ENCODE measurements at regions not wholly inside any gene's neighbourhood (a gene's known extent, or its start where the extent isn't known, plus 50 kb on each side); places are given as distances from the start of the nearest gene placed in this dataset.
"Not testable (repeated sequence)": the region's sequence is repeated elsewhere in the genome, so short reads cannot be mapped to it uniquely, and the experiment has no call there.

GRCh38 chr3:106345353-106346027, 476.7 kb upstream of the CBLB start:
- no peak overlapping the region for H3K4me3 ChIP-seq (ENCODE audit: low read depth, low read length)
- in situ Hi-C loops (cut with HindIII; ENCODE audit: low sequenced_read_pairs): no loop called here
- TF ChIP-seq, protein P1, sequence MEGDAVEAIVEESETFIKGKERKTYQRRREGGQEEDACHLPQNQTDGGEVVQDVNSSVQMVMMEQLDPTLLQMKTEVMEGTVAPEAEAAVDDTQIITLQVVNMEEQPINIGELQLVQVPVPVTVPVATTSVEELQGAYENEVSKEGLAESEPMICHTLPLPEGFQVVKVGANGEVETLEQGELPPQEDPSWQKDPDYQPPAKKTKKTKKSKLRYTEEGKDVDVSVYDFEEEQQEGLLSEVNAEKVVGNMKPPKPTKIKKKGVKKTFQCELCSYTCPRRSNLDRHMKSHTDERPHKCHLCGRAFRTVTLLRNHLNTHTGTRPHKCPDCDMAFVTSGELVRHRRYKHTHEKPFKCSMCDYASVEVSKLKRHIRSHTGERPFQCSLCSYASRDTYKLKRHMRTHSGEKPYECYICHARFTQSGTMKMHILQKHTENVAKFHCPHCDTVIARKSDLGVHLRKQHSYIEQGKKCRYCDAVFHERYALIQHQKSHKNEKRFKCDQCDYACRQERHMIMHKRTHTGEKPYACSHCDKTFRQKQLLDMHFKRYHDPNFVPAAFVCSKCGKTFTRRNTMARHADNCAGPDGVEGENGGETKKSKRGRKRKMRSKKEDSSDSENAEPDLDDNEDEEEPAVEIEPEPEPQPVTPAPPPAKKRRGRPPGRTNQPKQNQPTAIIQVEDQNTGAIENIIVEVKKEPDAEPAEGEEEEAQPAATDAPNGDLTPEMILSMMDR (IDR thresholded peaks at IDR 0.05; ENCODE audit: low read depth, low read length): peak; percentile 7
- DNase-seq (ENCODE audit: low read depth, low spot score): peak; percentile 97

GRCh38 chr3:106347350-106347749, 478.5 kb upstream of the CBLB start:
- no peak for DNase-seq (ENCODE audit: low read depth, low spot score)
- in situ Hi-C loops (cut with HindIII; ENCODE audit: low sequenced_read_pairs): no loop called here
- no peak overlapping the region for H3K4me3 ChIP-seq (ENCODE audit: low read depth, low read length)
- TF ChIP-seq, protein P1 (IDR thresholded peaks at IDR 0.05; ENCODE audit: low read depth, low read length): no peak

DNA sequence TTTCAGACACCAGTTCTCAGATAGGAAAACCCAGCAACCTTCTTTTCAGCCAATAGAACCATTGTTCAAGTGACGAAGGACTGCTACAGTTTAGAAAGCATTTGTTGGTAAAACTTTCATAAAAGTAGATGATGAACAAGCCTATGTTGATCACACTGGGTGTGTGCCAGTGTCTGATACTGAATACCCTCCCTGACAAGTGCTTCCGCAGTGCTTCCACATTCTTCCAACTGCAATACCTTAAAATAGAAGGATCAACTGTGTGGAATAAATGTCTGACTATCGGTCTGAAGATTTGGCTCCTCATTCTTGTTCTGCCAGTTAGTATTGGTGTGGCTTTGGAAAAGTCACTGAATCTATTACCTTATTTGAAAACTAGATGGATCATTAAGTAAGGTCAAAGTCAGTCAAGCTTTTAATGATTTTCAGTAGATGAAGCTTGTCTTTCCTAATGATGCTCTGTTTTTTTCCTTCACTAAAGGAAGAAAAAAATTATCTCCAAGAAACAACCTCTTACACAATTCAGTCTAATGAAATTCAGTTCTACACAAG, 479.4 kb upstream of the CBLB start:
- in situ Hi-C loops (cut with HindIII; ENCODE audit: low sequenced_read_pairs): no loop called here
- TF ChIP-seq, protein P1 (IDR thresholded peaks at IDR 0.05; ENCODE audit: low read depth, low read length): no peak
- H3K4me3 ChIP-seq (ENCODE audit: low read depth, low read length): no peak overlapping the region
- no peak for DNase-seq (ENCODE audit: low read depth, low spot score)

DNA sequence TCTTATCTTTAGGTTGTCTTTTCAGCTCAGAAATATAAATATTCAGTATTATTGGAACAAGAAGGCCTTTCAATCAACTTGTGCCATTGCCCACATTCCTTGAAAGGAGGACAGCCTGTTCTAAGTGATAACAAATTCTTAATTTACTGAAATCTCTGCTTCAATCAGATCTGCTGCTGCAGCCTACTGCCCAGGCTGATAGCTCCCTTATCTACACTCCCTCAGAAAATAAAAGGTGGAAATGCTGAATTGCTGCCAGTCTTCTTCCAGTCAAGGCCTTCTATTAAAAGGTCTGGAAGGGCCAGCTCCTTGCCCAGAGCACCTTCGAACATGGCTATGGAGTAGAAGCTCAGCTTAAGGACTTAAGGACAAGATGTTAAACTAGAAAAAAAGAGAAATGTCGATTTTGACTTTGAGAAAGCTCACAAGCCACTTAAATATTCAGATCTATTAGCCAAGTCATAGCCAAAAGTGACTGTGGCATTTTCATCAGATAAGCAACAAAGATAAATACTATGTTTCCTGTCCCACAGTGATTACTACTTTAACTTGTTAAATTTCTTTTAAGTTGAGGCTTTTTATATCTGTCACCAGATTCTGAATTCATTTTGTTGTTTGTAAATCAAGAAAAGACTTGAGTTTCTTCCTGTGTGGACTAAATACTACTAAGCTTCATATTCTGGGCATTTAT, 480.5 kb upstream of the CBLB start:
- in situ Hi-C loops (cut with HindIII; ENCODE audit: low sequenced_read_pairs): no loop called here
- DNase-seq (ENCODE audit: low read depth, low spot score): no peak
- TF ChIP-seq, protein P1 (IDR thresholded peaks at IDR 0.05; ENCODE audit: low read depth, low read length): no peak

DNA sequence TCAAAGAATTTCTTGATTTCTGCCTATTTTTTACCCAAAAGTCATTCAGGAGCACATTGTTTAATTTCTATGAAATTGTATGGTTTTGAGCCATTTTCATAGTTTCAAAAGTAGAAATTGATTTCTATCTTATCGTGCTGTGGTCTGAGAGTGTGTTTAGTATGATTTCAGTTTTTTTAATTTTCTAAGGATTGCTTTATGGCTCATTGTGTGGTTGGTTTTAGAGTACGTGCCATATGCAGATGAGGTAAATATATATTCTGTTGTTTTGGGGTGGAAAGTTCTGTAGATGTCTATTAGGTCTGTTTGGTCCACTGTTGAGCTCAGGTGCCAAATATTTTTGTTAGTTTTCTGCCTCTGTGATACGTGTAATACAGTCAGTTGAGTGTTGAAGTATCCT, 487.1 kb upstream of the CBLB start:
- in situ Hi-C loops (cut with HindIII; ENCODE audit: low sequenced_read_pairs): no loop called here
- TF ChIP-seq, protein P1 (IDR thresholded peaks at IDR 0.05; ENCODE audit: low read depth, low read length): no peak

More for the DNA sequence above, 480.5 kb upstream of the CBLB start:
- H3K4me3 ChIP-seq (ENCODE audit: low read depth, low read length): no peak overlapping the region

DNA sequence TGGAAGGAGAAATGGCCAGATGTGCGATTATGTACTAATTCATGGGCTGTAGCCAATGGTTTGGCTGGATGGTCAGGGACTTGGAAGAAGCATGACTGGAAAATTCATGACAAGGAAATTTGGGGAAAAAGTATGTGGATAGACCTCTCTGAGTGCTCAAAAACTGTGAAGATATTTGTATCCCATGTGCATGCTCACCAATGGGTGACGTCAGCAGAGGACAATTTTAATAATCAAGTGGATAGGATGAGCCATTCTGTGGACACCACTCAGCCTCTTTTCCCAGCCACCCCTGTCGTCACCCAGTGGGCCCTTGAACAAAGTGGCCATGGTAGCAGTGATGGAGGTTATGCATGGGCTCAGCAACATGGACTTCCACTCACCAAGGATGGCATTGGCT, 490.9 kb upstream of the CBLB start:
- in situ Hi-C loops (cut with HindIII; ENCODE audit: low sequenced_read_pairs): no loop called here
- TF ChIP-seq, protein P1 (IDR thresholded peaks at IDR 0.05; ENCODE audit: low read depth, low read length): no peak
- no peak overlapping the region for H3K4me3 ChIP-seq (ENCODE audit: low read depth, low read length)
- DNase-seq (ENCODE audit: low read depth, low spot score): no peak

More for the DNA sequence above, 487.1 kb upstream of the CBLB start:
- DNase-seq (ENCODE audit: low read depth, low spot score): no peak
- no peak overlapping the region for H3K4me3 ChIP-seq (ENCODE audit: low read depth, low read length)

DNA sequence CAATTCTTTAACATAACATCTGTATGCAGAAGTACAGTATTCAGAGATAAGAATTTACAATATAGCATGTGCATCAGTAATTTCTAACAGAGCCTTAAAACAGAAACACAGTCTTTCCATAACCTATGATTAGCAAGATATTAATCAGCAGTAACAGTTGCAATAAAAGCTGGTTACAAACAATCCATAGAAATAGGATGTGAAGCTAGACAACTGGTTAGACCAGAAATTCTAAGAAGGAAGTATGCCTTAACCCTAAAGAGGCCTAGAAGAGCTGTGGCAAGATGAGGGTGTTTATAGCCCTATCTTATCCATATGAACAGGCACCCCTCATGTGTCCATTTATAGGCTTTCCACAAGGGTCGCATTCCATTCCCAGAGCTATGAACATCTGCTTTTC, 492.1 kb upstream of the CBLB start:
- DNase-seq (ENCODE audit: low read depth, low spot score); H3K4me3 ChIP-seq (ENCODE audit: low read depth, low read length); in situ Hi-C loops (cut with HindIII; ENCODE audit: low sequenced_read_pairs): not testable (repeated sequence)
